Rectal smooth muscle tissue (tissue), 1 donor: ENCODE measurements at regions not wholly inside any gene's neighbourhood (a gene's known extent, or its start where the extent isn't known, plus 50 kb on each side); places are given as distances from the start of the nearest gene placed in this dataset.
"Not testable (repeated sequence)": the region's sequence is repeated elsewhere in the genome, so short reads cannot be mapped to it uniquely, and the experiment has no call there.

Experiments used
- H3K27ac ChIP-seq: one replicate; pipeline ENCODE4 v1.7.0; 2013; ENCODE audit warnings: low read depth, low read length, inconsistent platforms
- H3K27me3 ChIP-seq: one replicate; pipeline ENCODE4 v1.7.0; 2013; ENCODE audit warnings: low read length; ENCODE audit not compliant: control insufficient read depth, insufficient read depth
- H3K36me3 ChIP-seq: one replicate; pipeline ENCODE4 v1.7.0; 2013; ENCODE audit warnings: low read length; ENCODE audit not compliant: control insufficient read depth, insufficient read depth
- H3K4me1 ChIP-seq: one replicate; pipeline ENCODE4 v1.7.0; 2013; ENCODE audit warnings: low read length; ENCODE audit not compliant: control insufficient read depth, insufficient read depth
- H3K4me3 ChIP-seq: one replicate; pipeline ENCODE4 v1.7.0; 2013; ENCODE audit warnings: low read length
- H3K9ac ChIP-seq: one replicate; pipeline ENCODE4 v1.7.0; 2013; ENCODE audit warnings: low read length

DNA sequence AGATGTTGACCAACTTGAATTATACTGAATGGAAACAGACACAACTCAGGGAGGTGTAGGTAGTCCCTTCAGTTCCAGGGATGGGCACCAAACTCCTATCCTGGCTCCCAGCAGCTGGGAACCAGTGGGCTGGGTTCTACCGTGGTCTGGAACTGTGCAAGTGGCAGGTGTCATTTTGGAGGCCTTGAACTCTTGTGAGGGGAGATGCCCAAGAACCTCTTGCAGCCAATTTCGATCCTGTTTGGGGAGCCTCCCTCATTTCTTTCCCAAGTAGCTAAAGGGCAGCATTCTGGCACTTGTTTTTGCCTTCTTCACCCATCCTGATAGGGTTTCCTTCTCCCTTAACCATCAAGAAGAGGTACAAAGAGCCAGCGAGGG, 200.2 kb downstream of the ANKRD30B start:
- Histone ChIP-seq H3K27ac (no peak overlapping the region), H3K27me3 (no peaks in the 10 kb centered on the region), H3K4me1 (no peaks in the 10 kb centered on the region), H3K36me3 (no peaks in the 10 kb centered on the region), H3K4me3 (no peak overlapping the region), H3K9ac (no peak overlapping the region)

DNA sequence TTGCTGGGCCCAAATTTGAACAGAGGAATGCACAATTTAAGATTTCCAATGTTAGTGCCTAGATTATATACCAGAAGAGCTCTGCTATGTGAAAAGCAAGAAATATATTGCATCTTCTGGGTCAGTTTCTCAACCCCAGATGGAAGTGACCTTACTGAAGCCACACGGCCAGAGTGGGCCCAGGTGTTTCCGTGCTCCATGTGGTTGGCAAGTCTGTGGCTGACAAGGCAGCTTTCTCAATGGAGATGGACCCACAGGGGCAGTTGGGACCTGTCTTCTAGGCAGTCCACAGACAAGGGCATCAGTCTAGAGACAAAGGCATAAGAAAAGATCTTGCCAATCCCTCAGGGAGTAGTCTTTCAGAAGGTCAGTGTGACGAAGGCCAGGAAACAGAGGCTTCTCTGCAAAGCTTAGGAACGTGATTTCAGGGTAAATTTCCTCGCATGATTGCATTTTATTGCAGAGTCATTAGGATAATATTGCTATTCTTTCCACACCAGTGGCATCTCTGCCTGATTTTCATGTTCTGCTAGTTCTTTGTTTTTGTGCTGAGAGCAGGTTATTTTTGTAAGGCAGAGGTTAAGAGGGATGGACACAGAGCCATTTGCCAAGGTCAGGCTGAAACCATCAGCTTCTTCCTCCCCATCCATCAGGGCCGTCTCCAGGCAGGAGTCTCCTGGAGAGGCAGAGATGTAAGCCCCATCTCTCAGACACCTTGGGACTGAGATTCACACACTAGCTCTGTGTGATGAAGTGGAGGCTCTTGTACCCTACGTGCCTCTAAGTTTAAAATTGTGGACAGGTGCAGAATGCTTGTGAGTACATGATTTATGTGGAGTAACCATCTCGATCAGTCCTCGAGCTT, 202.1 kb downstream of the ANKRD30B start:
- Histone ChIP-seq H3K27ac (no peak overlapping the region), H3K36me3 (no peaks in the 10 kb centered on the region), H3K4me3 (no peak overlapping the region), H3K9ac (no peak overlapping the region), H3K4me1 (no peaks in the 10 kb centered on the region), H3K27me3 (no peaks in the 10 kb centered on the region)

DNA sequence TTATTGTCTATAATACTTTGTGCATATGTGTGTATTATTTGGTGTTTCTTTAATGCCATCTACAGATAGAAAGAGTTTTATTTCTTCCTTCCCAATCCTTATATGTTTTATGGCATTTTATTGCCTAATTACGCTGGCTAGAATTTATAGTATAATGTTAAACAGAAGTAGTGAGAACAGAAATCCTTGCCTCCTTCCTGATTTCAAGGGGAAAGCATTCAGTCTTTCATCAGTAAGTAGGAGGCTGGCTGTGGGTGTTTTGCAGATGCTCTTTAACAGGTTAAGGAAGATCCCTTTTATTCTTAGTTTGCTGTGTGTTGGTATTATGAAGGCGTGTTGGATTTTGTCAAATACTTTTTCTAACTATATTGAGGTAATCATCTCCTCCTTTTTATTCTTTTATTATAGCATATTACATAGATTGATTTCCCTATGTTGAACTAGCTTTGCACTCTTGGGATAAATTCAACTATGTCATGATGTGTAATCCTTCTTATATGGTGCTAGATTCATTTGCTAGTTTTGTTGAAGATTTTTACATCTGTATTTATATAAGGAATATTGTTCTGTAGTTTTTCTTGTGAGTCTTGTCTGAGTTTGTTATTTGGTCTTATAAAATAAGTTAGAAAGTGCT, 204.6 kb downstream of the ANKRD30B start:
- H3K27ac ChIP-seq, H3K4me1 ChIP-seq, H3K4me3 ChIP-seq, H3K27me3 ChIP-seq, H3K36me3 ChIP-seq, H3K9ac ChIP-seq: not testable (repeated sequence)

GRCh38 chr18:14958701-14959100, 210.7 kb downstream of the ANKRD30B start:
- no peak overlapping the region for H3K4me3 ChIP-seq
- H3K27me3 ChIP-seq = no peaks in the 10 kb centered on the region
- H3K36me3 ChIP-seq = no peaks in the 10 kb centered on the region
- no peaks in the 10 kb centered on the region for H3K4me1 ChIP-seq
- H3K9ac ChIP-seq = no peak overlapping the region
- no peak overlapping the region for H3K27ac ChIP-seq

GRCh38 chr18:14959550-14959949, 211.6 kb downstream of the ANKRD30B start:
- no peaks in the 10 kb centered on the region for H3K27me3 ChIP-seq
- no peak overlapping the region for H3K4me3 ChIP-seq
- no peak overlapping the region for H3K27ac ChIP-seq
- H3K4me1 ChIP-seq = no peaks in the 10 kb centered on the region
- H3K36me3 ChIP-seq = no peaks in the 10 kb centered on the region
- H3K9ac ChIP-seq = no peak overlapping the region

- Histone ChIP-seq H3K27ac (no peak overlapping the region), H3K4me1 (no peaks in the 10 kb centered on the region), H3K36me3 (no peaks in the 10 kb centered on the region)
These were observed 214.0 kb downstream of the ANKRD30B start for GRCh38 chr18:14961991-14962390.

DNA sequence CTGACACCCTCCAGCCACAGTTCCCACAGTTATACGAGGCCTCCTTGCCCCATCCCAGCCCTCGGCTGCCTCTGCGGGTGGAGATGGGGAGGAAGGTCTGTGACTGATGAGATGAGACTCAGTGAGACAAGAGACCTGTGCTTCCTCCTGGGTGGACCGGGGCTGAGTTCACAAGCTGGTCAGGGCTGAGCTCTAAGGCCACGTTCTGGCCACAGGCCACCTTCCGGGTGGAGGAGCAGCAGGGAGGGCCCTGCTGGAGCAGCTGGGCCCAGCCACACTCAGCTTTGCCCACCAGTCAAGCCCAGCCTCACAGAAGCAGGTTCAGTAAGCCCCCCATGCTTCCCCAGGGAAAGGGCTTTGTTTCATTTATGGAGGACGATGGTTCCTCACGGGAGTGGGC, 214.7 kb downstream of the ANKRD30B start:
- no peaks in the 10 kb centered on the region for H3K4me1 ChIP-seq
- no peaks in the 10 kb centered on the region for H3K27me3 ChIP-seq
- H3K9ac ChIP-seq = no peak overlapping the region

More at GRCh38 chr18:14961991-14962390, 214.0 kb downstream of the ANKRD30B start:
- no peaks in the 10 kb centered on the region for H3K27me3 ChIP-seq
- H3K4me3 ChIP-seq = no peak overlapping the region
- H3K9ac ChIP-seq = no peak overlapping the region

DNA sequence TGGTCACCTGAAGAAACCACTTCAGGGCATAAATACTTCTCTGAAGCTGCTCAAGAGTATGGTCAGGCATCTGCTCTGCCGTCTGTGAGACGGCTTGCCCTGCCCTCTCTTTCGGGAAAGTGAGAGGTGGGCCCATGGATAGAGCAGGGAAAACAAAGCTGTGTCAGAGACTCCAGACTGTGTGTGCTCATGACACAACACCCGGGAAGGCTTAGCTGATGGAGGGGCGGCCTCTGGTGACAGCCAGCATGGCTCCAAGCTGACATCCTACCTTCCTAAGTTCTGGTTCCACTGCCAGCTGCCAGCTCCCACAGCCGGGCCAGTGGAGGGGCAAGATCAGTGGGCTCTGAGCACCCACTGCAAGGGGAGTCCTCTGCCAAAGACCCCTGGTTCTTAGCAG, 215.3 kb downstream of the ANKRD30B start:
- Histone ChIP-seq H3K4me3 (no peak overlapping the region), H3K27ac (no peak overlapping the region), H3K27me3 (no peaks in the 10 kb centered on the region), H3K36me3 (no peaks in the 10 kb centered on the region), H3K9ac (no peak overlapping the region), H3K4me1 (no peaks in the 10 kb centered on the region)

More for the DNA sequence above, 214.7 kb downstream of the ANKRD30B start:
- Histone ChIP-seq H3K27ac (no peak overlapping the region), H3K4me3 (no peak overlapping the region), H3K36me3 (no peaks in the 10 kb centered on the region)

DNA sequence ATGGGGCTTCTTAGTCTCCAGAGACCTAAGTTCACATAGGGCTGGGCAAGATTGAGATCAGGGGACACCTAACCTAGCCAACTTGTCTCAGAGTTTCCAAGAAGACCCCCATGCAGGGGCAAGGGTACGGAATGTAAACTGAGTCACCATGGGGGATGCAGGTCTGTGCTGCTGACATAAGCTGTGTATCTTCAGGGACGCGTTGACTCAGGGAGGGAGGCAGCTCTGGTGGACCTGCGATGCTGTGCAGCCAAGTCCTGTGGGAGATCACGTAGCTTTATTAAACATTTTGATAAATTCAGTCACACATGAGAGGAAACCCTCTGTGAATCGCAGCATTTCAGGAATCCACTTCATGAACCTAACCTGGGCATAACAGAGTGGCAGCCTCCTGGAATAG, 216.0 kb downstream of the ANKRD30B start:
- H3K4me1 ChIP-seq = no peaks in the 10 kb centered on the region
- no peak overlapping the region for H3K27ac ChIP-seq
- H3K4me3 ChIP-seq = no peak overlapping the region
- no peaks in the 10 kb centered on the region for H3K27me3 ChIP-seq
- no peaks in the 10 kb centered on the region for H3K36me3 ChIP-seq
- H3K9ac ChIP-seq = no peak overlapping the region

DNA sequence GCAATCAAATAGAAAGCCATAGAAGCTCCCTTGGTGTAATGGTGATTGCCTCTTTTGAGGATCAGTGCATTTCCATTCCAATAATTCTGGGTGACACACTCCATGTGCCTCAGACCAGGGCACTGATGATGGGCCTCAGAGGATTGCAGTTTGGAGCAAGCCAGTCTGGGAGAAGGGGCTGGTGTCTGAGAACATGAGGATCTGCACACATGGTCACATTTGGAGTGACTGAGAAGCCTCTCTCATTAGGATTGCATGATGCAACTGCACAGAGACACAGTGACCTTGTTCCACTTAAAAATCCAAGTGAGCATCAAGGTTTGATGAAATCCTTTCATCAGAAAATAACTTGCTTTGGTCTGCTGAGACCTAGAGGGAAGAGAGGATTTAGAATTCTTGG, 216.4 kb downstream of the ANKRD30B start:
- Histone ChIP-seq H3K4me3 (no peak overlapping the region), H3K36me3 (no peaks in the 10 kb centered on the region), H3K27me3 (no peaks in the 10 kb centered on the region), H3K27ac (no peak overlapping the region), H3K9ac (no peak overlapping the region), H3K4me1 (no peaks in the 10 kb centered on the region)

DNA sequence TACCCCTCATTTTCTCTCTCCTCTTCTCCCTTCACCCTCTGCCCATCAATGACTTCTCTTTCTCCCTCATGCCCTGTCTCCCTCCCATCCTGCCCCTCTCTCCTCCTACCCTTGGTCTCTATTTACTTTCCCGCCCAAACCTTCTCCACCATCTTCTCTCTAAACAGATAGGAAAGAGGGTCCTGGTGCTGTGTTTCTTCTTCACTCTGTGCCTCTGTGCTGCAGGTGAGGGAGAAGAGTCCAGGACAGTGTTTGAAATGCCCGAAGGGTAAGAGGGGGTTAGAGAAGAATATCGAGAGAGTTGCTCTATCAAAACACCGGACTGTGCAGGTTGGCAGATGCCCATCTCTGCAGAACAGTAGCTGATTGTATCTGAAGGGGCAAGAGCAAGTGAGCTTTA, 217.0 kb downstream of the ANKRD30B start:
- not testable (repeated sequence) for H3K4me3 ChIP-seq, H3K9ac ChIP-seq, H3K36me3 ChIP-seq, H3K4me1 ChIP-seq, H3K27ac ChIP-seq, H3K27me3 ChIP-seq

- Histone ChIP-seq H3K36me3 (no peaks in the 10 kb centered on the region), H3K9ac (no peak overlapping the region), H3K4me1 (no peaks in the 10 kb centered on the region), H3K4me3 (no peak overlapping the region), H3K27me3 (no peaks in the 10 kb centered on the region), H3K27ac (no peak overlapping the region)
These were observed 217.6 kb downstream of the ANKRD30B start for GRCh38 chr18:14965553-14965952.

DNA sequence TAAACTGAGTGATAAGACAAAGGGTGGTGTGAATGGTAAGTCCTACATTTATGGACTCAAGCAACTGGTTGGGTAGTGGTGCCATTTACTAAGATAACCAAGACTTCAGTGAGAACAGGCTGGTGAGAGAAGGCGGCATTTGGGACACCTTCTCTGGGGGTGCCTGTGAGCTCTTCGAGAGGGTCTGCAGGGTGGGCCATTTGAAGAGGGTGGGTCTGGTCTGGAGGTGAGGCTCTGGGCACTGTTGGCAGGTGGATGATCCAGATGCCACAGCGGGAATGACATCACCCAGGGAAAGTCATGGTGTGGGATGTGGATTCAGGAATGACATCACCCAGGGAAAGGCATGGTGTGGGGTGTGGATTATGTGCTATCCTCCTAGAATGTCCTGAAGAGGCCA, 219.3 kb downstream of the ANKRD30B start:
- H3K27ac ChIP-seq, H3K27me3 ChIP-seq, H3K4me1 ChIP-seq, H3K36me3 ChIP-seq, H3K4me3 ChIP-seq, H3K9ac ChIP-seq: not testable (repeated sequence)
